Thyroid gland (tissue), 4 donors: ENCODE measurements at regions not wholly inside any gene's neighbourhood (a gene's known extent, or its start where the extent isn't known, plus 50 kb on each side); places are given as distances from the start of the nearest gene placed in this dataset.

Experiments used
- DNase-seq, 2 donors: peaks; one replicate each; pipeline ENCODE4 v3.0.0-alpha.2; 2019
- H3K27ac ChIP-seq, 3 donors: fragments of 200-600 bp; sonication (generic); 1 replicate in 2 of 3; 2 replicates in 1 of 3; pipeline ENCODE4 v1.5.1; 2016 to 2019; ENCODE audit warnings: mild to moderate bottlenecking in 1 of 3, moderate library complexity in 1 of 3
- H3K27me3 ChIP-seq: fragments of 200-600 bp; sonication (generic); one replicate; pipeline ENCODE4 v1.5.1; 2019
- H3K36me3 ChIP-seq, 2 donors: fragments of 200-600 bp; sonication (generic); one replicate each; pipeline ENCODE4 v1.5.1; 2016 to 2019
- H3K4me1 ChIP-seq, 2 donors: fragments of 200-600 bp; sonication (generic); one replicate each; pipeline ENCODE4 v1.5.1; 2017 to 2019
- H3K4me3 ChIP-seq, 3 donors: fragments of 200-600 bp; sonication (generic); replicated peaks in 1 of 3; 1 replicate in 2 of 3; 2 replicates in 1 of 3; pipeline ENCODE4 v1.5.1; 2016; ENCODE audit warnings: mild to moderate bottlenecking in 1 of 3
- H3K9me3 ChIP-seq: fragments of 200-600 bp; sonication (generic); one replicate; pipeline ENCODE4 v1.5.1; 2017
- CTCF ChIP-seq, 6 experiments: fragments of 200-600 bp in 3 of 6; fragments of 450-650 bp in 3 of 6; sonication (generic) in 3 of 6; IDR thresholded peaks; one replicate each; pipeline ENCODE4 v1.5.1; 2016 to 2019; ENCODE audit warnings: antibody characterized with exemption in 6 of 6, mild to moderate bottlenecking in 2 of 6, inconsistent platforms in 1 of 6, moderate library complexity in 1 of 6
- POLR2A ChIP-seq, 2 donors: fragments of 450-650 bp; IDR thresholded peaks; one replicate each; pipeline ENCODE4 v1.6.1; 2017; ENCODE audit warnings: antibody characterized with exemption in 2 of 2, mild to moderate bottlenecking in 2 of 2, moderate library complexity in 1 of 2
- WGBS, 2 donors: methylation state at CpG; one replicate each; pipeline ENCODE4 v1.1.5; 2017; 5-methylcytosine and 5-hydroxymethylcytosine counted together
- intact Hi-C: fragments of 100-400 bp; cut with DNase I; formaldehyde crosslinking; loops from one replicate; pipeline ENCODE4 v1.15.1; 2023

GRCh38 chrX:117092641-117093040 lies 629.9 kb upstream of the CT83 start:
- 90 to 94% methylated on average over 1 of the region's 1 CpG for WGBS, 2 donors
- TF ChIP-seq CTCF (IDR thresholded peaks at IDR 0.05) (no peak), POLR2A (IDR thresholded peaks at IDR 0.05) (no peak)

GRCh38 chrX:117063224-117063623 lies 600.4 kb upstream of the CT83 start:
- no peak for DNase-seq
- intact Hi-C loops: loop anchor here (10.0 kb wide), 1 partner anchor 48 kb away; no protein-coding TSS in a partner anchor
- TF ChIP-seq CTCF (IDR thresholded peaks at IDR 0.05): no peak
- TF ChIP-seq POLR2A (IDR thresholded peaks at IDR 0.05): no peak
- H3K27ac ChIP-seq: no peak overlapping the region
- no peaks in the 10 kb centered on the region for H3K27me3 ChIP-seq
- no peaks in the 10 kb centered on the region for H3K36me3 ChIP-seq
- H3K4me1 ChIP-seq: no peaks in the 10 kb centered on the region
- no peaks in the 10 kb centered on the region for H3K9me3 ChIP-seq
- H3K4me3 ChIP-seq: no peak overlapping the region

More at GRCh38 chrX:117092641-117093040, 629.9 kb upstream of the CT83 start:
- H3K27me3 ChIP-seq: no peaks in the 10 kb centered on the region
- DNase-seq: no peak
- intact Hi-C loops: no loop called here
- no peaks in the 10 kb centered on the region for H3K4me1 ChIP-seq
- H3K9me3 ChIP-seq: no peaks in the 10 kb centered on the region
- H3K27ac ChIP-seq: no peak overlapping the region
- no peak overlapping the region for H3K4me3 ChIP-seq
- no peaks in the 10 kb centered on the region for H3K36me3 ChIP-seq

GRCh38 chrX:117059848-117060247 lies 597.1 kb upstream of the CT83 start:
- no peaks in the 10 kb centered on the region for H3K4me1 ChIP-seq
- H3K4me3 ChIP-seq: no peak overlapping the region
- H3K27me3 ChIP-seq: no peaks in the 10 kb centered on the region
- intact Hi-C loops: loop anchor here (10.0 kb wide), 1 partner anchor 45 kb away; no protein-coding TSS in a partner anchor
- no peaks in the 10 kb centered on the region for H3K36me3 ChIP-seq
- TF ChIP-seq POLR2A (IDR thresholded peaks at IDR 0.05) (no peak), CTCF (IDR thresholded peaks at IDR 0.05) (no peak)
- no peaks in the 10 kb centered on the region for H3K9me3 ChIP-seq
- H3K27ac ChIP-seq: no peak overlapping the region
- no peak for DNase-seq

GRCh38 chrX:117053260-117053659 lies 590.5 kb upstream of the CT83 start:
- WGBS, 2 donors: 93 to 97% methylated on average over 1 of the region's 1 CpG
- Histone ChIP-seq H3K4me3 (no peak overlapping the region), H3K9me3 (no peaks in the 10 kb centered on the region), H3K27me3 (no peaks in the 10 kb centered on the region), H3K36me3 (no peaks in the 10 kb centered on the region), H3K4me1 (no peaks in the 10 kb centered on the region), H3K27ac (no peak overlapping the region)
- no peak for TF ChIP-seq CTCF (IDR thresholded peaks at IDR 0.05)
- TF ChIP-seq POLR2A (IDR thresholded peaks at IDR 0.05): no peak
- DNase-seq: no peak
- intact Hi-C loops: no loop called here

GRCh38 chrX:117038918-117039440 lies 576.2 kb upstream of the CT83 start:
- 47 to 55% methylated on average over 1 of the region's 1 CpG for WGBS, 2 donors
- no peaks in the 10 kb centered on the region for H3K36me3 ChIP-seq
- H3K9me3 ChIP-seq: no peaks in the 10 kb centered on the region
- TF ChIP-seq POLR2A (IDR thresholded peaks at IDR 0.05) (no peak), CTCF (IDR thresholded peaks at IDR 0.05) (no peak)
- no peaks in the 10 kb centered on the region for H3K4me1 ChIP-seq
- no peak for DNase-seq
- intact Hi-C loops: no loop called here
- no peaks in the 10 kb centered on the region for H3K27me3 ChIP-seq
- H3K27ac ChIP-seq: no peak overlapping the region
- no peak overlapping the region for H3K4me3 ChIP-seq
